GM12878 (cell line): ENCODE measurements at regions not wholly inside any gene's neighbourhood (a gene's known extent, or its start where the extent isn't known, plus 50 kb on each side); places are given as distances from the start of the nearest gene placed in this dataset.

ENCODE experiments used
- CBX5 ChIP-seq: sonication (generic); IDR thresholded peaks from 2 replicates; pipeline ENCODE4 v1.6.1; 2016; ENCODE audit warnings: low read depth, moderate library complexity, mild to moderate bottlenecking, inconsistent platforms
- POLR2A ChIP-seq: IDR thresholded peaks from 2 replicates; pipeline ENCODE4 v1.6.1; 2011; ENCODE audit warnings: low read depth, mild to moderate bottlenecking, low read length
- RAD51 ChIP-seq: fragments of 450-650 bp; IDR thresholded peaks from 2 replicates; pipeline ENCODE4 v1.6.1; 2016; ENCODE audit warnings: moderate library complexity, mild to moderate bottlenecking, inconsistent platforms
- TF ChIP-seq, protein P1 (sequence below), 3 experiments: IDR thresholded peaks in 2 of 3; conservative IDR thresholded peaks in 1 of 3; 2 replicates each; pipeline ENCODE4 v1.5.1; 2011; ENCODE audit warnings: low read depth in 3 of 3, low read length in 3 of 3, mild to moderate bottlenecking in 3 of 3, control low read depth in 2 of 3, moderate library complexity in 2 of 3, inconsistent platforms in 1 of 3, mixed read lengths in 1 of 3; ENCODE audit not compliant: control insufficient read depth in 2 of 3, insufficient read depth in 1 of 3; ENCODE audit errors: extremely low read depth in 1 of 3

DNA sequence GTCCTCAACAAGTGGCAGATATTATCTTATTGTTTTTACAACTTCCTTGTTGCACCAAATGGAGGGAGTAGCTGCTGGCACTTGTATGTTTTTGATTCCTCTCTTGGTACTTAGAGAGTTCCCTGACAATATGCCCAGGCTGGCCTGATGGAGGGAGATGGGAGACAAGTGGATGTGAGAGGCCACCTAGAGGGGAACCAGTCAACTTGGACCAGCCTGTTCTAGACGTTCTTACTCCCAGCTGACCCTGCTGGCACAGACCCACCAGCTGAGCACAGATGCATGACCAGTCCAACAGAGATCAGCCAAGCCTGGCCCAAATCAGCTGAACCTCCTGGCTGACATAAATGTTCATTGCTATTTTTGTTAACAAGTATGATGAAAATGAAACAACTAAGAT lies 60.9 kb upstream of the GDNF start:
- no peak for TF ChIP-seq POLR2A
- TF ChIP-seq RAD51 = no peak
- TF ChIP-seq CBX5 = no peak
- TF ChIP-seq, protein P1, sequence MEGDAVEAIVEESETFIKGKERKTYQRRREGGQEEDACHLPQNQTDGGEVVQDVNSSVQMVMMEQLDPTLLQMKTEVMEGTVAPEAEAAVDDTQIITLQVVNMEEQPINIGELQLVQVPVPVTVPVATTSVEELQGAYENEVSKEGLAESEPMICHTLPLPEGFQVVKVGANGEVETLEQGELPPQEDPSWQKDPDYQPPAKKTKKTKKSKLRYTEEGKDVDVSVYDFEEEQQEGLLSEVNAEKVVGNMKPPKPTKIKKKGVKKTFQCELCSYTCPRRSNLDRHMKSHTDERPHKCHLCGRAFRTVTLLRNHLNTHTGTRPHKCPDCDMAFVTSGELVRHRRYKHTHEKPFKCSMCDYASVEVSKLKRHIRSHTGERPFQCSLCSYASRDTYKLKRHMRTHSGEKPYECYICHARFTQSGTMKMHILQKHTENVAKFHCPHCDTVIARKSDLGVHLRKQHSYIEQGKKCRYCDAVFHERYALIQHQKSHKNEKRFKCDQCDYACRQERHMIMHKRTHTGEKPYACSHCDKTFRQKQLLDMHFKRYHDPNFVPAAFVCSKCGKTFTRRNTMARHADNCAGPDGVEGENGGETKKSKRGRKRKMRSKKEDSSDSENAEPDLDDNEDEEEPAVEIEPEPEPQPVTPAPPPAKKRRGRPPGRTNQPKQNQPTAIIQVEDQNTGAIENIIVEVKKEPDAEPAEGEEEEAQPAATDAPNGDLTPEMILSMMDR (IDR thresholded peaks at IDR 0.05 in 2 of 3, conservative IDR thresholded peaks at IDR 0.05 in 1 of 3; ENCODE audit: control insufficient read depth in 2 of 3, extremely low read depth in 1 of 3, insufficient read depth in 1 of 3, low read depth in 3 of 3, low read length in 3 of 3) = 0 out of 6 replicates have a peak, but pooled peaks of 1 of the 3 experiments have one; percentile 14
